MCF 10A (cell line): ENCODE measurements at regions not wholly inside any gene's neighbourhood (a gene's known extent, or its start where the extent isn't known, plus 50 kb on each side); places are given as distances from the start of the nearest gene placed in this dataset.

Experiments used
- BruUV-seq: library from RNA; stranded (reverse); fragments of 400-500 nt; replicated peaks from 2 replicates; lab custom pipeline; 2021; lab: Mats Ljungman, UMichigan
- CTCF ChIA-PET: fragments of 300-600 bp; sonication (Branson Sonifier 250); formaldehyde crosslinking; extraction: SDS; loops from one replicate; lab custom pipeline; 2021; ENCODE audit warnings: antibody characterized with exemption, inconsistent platforms; lab: Yijun Ruan, JAX
- POLR2A ChIA-PET: fragments of 300-600, 350-650 bp; sonication (Branson Sonifier 250); formaldehyde crosslinking; extraction: SDS; loops from one replicate; lab custom pipeline; 2020; ENCODE audit warnings: antibody characterized with exemption, inconsistent platforms; lab: Yijun Ruan, JAX
- DNase-seq: peaks from one replicate; pipeline ENCODE4 v3.0.0-alpha.2; 2018; ENCODE audit not compliant: unreplicated experiment
- H3K27ac Mint-ChIP-seq: one replicate; pipeline ENCODE4 v1.8.0; 2022; ENCODE audit warnings: mild to moderate bottlenecking, low read depth, mixed read lengths; ENCODE audit not compliant: unreplicated experiment
- H3K27me3 Mint-ChIP-seq: one replicate; pipeline ENCODE4 v1.8.0; 2022; ENCODE audit warnings: mixed read lengths; ENCODE audit not compliant: insufficient read depth, unreplicated experiment
- H3K36me3 Mint-ChIP-seq: one replicate; pipeline ENCODE4 v1.8.0; 2022; ENCODE audit warnings: mild to moderate bottlenecking, moderate library complexity, mixed read lengths; ENCODE audit not compliant: insufficient read depth, unreplicated experiment
- H3K4me1 Mint-ChIP-seq: one replicate; pipeline ENCODE4 v1.8.0; 2022; ENCODE audit warnings: mixed read lengths; ENCODE audit not compliant: insufficient read depth, unreplicated experiment
- H3K4me3 Mint-ChIP-seq: one replicate; pipeline ENCODE4 v1.8.0; 2022; ENCODE audit warnings: mild to moderate bottlenecking, moderate library complexity, mixed read lengths; ENCODE audit not compliant: unreplicated experiment
- H3K9me3 Mint-ChIP-seq: one replicate; pipeline ENCODE4 v1.8.0; 2022; ENCODE audit warnings: mixed read lengths; ENCODE audit not compliant: unreplicated experiment
- intact Hi-C: fragments of 100-400 bp; cut with micrococcal nuclease; formaldehyde crosslinking; loops from 2 replicates; pipeline ENCODE4 v1.14.1; 2022
- TF ChIP-seq, protein P1 (sequence below): fragments of 200-600 bp; IDR thresholded peaks from one replicate; pipeline ENCODE4 v1.8.0; 2022; ENCODE audit warnings: antibody characterized with exemption, mild to moderate bottlenecking; ENCODE audit not compliant: unreplicated experiment

DNA sequence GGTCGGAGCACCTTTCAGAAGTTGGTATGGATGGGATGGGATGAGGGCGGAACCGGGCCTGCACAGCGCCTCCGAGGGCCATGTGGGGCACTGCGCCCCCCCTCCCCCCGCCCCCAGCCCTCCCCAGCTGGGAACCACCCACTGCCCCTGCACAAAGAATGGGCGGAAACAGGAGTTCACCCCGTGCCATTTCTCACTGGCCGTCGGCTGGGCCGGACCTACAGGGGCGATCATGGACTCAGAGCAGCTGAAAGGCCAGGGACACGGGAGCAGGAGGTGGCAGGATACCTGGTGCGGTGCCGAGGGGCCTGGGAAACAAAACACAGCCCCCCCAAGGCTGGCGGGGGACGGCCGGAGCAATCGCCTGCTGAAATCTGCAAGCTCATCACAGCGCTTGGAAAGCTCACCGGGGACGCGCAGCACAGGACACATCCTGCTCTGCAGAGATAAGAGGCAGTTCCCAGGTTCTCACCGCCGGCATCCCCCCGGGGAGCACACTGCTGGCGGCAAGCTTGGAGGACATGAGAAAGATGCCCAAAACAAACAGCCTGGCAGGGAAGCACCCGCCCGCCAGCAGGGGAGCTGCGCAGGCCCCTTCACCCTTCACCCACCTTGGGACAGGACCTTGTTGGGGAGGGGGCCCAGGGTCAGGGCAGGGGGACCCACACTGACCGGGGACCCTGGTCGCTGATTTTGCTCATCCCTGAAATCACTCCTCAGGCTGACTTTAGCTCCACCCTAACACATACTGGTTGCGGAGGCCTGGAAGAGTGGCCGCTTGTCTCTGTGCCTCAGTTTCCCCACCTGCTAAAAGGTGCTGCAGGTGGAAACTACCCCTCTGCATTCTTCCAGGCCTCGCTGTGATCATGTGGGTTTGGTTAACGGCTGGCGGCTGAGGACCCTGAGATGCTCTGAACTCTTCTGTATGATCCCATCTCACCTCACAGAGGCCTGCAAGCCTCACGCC, 263.9 kb downstream of the C16orf95 start:
- TF ChIP-seq, protein P1, sequence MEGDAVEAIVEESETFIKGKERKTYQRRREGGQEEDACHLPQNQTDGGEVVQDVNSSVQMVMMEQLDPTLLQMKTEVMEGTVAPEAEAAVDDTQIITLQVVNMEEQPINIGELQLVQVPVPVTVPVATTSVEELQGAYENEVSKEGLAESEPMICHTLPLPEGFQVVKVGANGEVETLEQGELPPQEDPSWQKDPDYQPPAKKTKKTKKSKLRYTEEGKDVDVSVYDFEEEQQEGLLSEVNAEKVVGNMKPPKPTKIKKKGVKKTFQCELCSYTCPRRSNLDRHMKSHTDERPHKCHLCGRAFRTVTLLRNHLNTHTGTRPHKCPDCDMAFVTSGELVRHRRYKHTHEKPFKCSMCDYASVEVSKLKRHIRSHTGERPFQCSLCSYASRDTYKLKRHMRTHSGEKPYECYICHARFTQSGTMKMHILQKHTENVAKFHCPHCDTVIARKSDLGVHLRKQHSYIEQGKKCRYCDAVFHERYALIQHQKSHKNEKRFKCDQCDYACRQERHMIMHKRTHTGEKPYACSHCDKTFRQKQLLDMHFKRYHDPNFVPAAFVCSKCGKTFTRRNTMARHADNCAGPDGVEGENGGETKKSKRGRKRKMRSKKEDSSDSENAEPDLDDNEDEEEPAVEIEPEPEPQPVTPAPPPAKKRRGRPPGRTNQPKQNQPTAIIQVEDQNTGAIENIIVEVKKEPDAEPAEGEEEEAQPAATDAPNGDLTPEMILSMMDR, result no peak
- intact Hi-C loops, result no loop called here
- H3K27ac Mint-ChIP-seq, result no peak overlapping the region
- H3K27me3 Mint-ChIP-seq, result no peaks in the 10 kb centered on the region
- H3K9me3 Mint-ChIP-seq, result peaks cover 7% of the 10 kb centered on the region
- no TSS peak for BruUV-seq
- no peaks in the 10 kb centered on the region for H3K4me1 Mint-ChIP-seq
- H3K36me3 Mint-ChIP-seq, result no peaks in the 10 kb centered on the region
- ChIA-PET CTCF (interaction anchor here (0.6 to 3.5 kb wide), 4 partner anchors 9 to 489 kb away, joined by 3 to 17 read pairs (median 3); no protein-coding TSS in a partner anchor), POLR2A (no interaction called here)
- DNase-seq, result no peak
- H3K4me3 Mint-ChIP-seq, result no peak overlapping the region

DNA sequence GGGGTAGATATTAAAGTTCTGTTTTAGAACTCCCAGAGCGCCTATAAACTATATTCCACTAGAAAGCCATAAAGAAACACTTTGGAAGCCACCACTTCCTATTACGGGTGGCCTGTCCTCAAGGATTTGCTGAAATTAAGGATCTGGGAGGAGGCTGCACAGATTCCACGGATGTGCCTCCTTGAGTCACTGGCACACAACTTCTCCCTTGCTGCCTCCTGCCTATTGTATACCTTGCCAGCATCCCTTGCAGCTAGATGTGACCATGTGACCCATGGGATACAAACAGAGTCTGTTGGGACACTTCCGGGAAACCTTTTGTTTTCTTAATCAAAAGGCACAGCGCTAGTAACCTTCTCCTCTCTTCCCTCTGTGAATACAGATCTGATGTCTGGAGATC, 263.0 kb downstream of the C16orf95 start:
- H3K9me3 Mint-ChIP-seq, result peaks cover 7% of the 10 kb centered on the region
- TF ChIP-seq, protein P1, result no peak
- no peaks in the 10 kb centered on the region for H3K36me3 Mint-ChIP-seq
- no peak for DNase-seq
- no TSS peak for BruUV-seq
- CTCF ChIA-PET, result interaction anchor here (0.6 to 3.5 kb wide), 6 partner anchors 8 to 490 kb away, joined by 3 to 17 read pairs (median 3); no protein-coding TSS in a partner anchor
- no peaks in the 10 kb centered on the region for H3K27me3 Mint-ChIP-seq
- no peak overlapping the region for H3K4me3 Mint-ChIP-seq
- H3K27ac Mint-ChIP-seq, result no peak overlapping the region
- intact Hi-C loops, result no loop called here
- no peaks in the 10 kb centered on the region for H3K4me1 Mint-ChIP-seq
- POLR2A ChIA-PET, result no interaction called here

DNA sequence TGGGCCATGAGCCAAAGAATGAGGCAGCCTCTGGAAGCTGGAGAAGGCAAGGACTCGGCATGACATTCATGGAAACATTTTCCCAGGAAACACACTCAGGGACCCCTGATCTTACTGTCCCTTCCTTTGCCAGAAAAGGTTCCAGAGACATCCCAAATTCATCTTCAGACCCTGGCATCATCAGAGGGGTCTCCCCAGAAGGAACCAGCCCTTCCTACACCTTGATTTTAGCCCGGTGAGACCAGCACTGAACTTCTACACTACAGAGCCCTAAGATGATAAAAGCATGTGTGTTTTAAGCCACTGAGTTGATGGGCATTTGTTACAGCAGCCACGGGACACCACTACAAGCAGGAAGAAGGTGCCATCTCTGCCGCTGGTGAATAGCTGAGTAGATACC, 262.3 kb downstream of the C16orf95 start:
- Mint-ChIP-seq H3K36me3 (no peaks in the 10 kb centered on the region), H3K4me3 (no peak overlapping the region), H3K27me3 (no peaks in the 10 kb centered on the region), H3K9me3 (peaks cover 7% of the 10 kb centered on the region), H3K4me1 (no peaks in the 10 kb centered on the region), H3K27ac (no peak overlapping the region)
- DNase-seq, result no peak
- BruUV-seq, result no TSS peak
- ChIA-PET POLR2A (no interaction called here), CTCF (interaction anchor here (0.7 to 1.4 kb wide), 4 partner anchors 12 to 490 kb away, joined by 3 to 7 read pairs (median 4); no protein-coding TSS in a partner anchor)
- intact Hi-C loops, result no loop called here
- TF ChIP-seq, protein P1, result no peak

DNA sequence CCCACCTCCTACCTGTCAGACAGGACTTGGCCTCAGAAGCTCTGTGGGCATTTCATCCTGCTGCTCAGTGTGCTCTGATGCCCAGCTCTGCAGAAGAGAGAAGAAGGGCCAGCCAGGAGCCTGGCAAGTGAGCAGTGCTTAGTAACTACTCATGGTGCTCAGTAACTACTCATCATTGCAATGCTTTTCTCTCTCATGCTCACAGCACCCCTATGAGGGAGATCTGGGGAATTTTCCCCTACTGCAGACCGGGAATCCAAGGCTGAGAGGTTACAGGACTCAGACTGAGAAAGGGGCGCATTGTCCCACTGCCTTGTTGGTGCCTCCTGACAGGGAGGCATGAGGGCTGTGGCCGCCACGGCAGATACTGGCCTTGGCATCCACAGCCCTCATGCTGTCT, 261.1 kb downstream of the C16orf95 start:
- BruUV-seq, result no TSS peak
- TF ChIP-seq, protein P1, result peak; percentile 14
- DNase-seq, result peak; percentile 24
- Mint-ChIP-seq H3K36me3 (no peaks in the 10 kb centered on the region), H3K27ac (no peak overlapping the region), H3K4me3 (no peak overlapping the region), H3K4me1 (no peaks in the 10 kb centered on the region), H3K27me3 (no peaks in the 10 kb centered on the region), H3K9me3 (peaks cover 7% of the 10 kb centered on the region)
- intact Hi-C loops, result loop anchor here (1.0 kb wide), 2 partner anchors 247 to 493 kb away; no protein-coding TSS in a partner anchor
- CTCF ChIA-PET, result interaction anchor here (0.6 to 1.4 kb wide), 2 partner anchors 13 to 627 kb away, joined by 3 read pairs; no protein-coding TSS in a partner anchor
- POLR2A ChIA-PET, result no interaction called here
